SK-N-SH (cell line): ENCODE measurements at regions not wholly inside any gene's neighbourhood (a gene's known extent, or its start where the extent isn't known, plus 50 kb on each side); places are given as distances from the start of the nearest gene placed in this dataset.

Experiments used
- CTCF ChIP-seq: fragments of 200-600 bp; sonication (generic); IDR thresholded peaks from 2 replicates; pipeline ENCODE4 v1.6.1; 2017; ENCODE audit warnings: antibody characterized with exemption, mild to moderate bottlenecking, moderate library complexity
- ELF1 ChIP-seq: IDR thresholded peaks from 2 replicates; pipeline ENCODE4 v1.4.0; 2012
- MXI1 ChIP-seq: IDR thresholded peaks from 2 replicates; pipeline ENCODE4 v1.6.1; 2012; ENCODE audit warnings: mild to moderate bottlenecking, low read depth, low read length, improper control_type of control experiment
- SMC3 ChIP-seq: IDR thresholded peaks from 2 replicates; pipeline ENCODE4 v1.6.1; 2012; ENCODE audit warnings: low read depth, low read length, improper control_type of control experiment
- TAF1 ChIP-seq: IDR thresholded peaks from 2 replicates; pipeline ENCODE4 v1.6.1; 2012; ENCODE audit warnings: low read depth, mild to moderate bottlenecking, low read length, moderate library complexity, borderline replicate concordance
- TCF12 ChIP-seq: IDR thresholded peaks from 2 replicates; pipeline ENCODE4 v1.4.0; 2012

- TF ChIP-seq CTCF (no peak), SMC3 (no peak), MXI1 (no peak), ELF1 (no peak), TCF12 (no peak), TAF1 (no peak)
These were observed 317.4 kb downstream of the PLOD2 start for GRCh38 chr3:145843561-145843960.
